ENCODE measurements at regions not wholly inside any gene's neighbourhood (a gene's known extent, or its start where the extent isn't known, plus 50 kb on each side); places are given as distances from the start of the nearest gene placed in this dataset.

GRCh38 chr18:52227536-52227935 lies 112.5 kb upstream of the DCC start:
- TF ChIP-seq CTCF (IDR thresholded peaks at IDR 0.05) (no peak), POLR2A (IDR thresholded peaks at IDR 0.05) (no peak), POLR2AphosphoS5 (IDR thresholded peaks at IDR 0.05) (no peak)
